Liver (tissue), 8 donors: ENCODE measurements at regions not wholly inside any gene's neighbourhood (a gene's known extent, or its start where the extent isn't known, plus 50 kb on each side); places are given as distances from the start of the nearest gene placed in this dataset.

Source experiments
- DNase-seq: peaks from one replicate; pipeline ENCODE4 v3.0.0-alpha.2; 2017; ENCODE audit warnings: low spot score
- H3K27ac ChIP-seq, 2 donors: one replicate each; pipeline ENCODE4 v1.7.0; 2013; ENCODE audit warnings: inconsistent platforms in 2 of 2, low read length in 2 of 2, control low read depth in 1 of 2, low read depth in 1 of 2, mild to moderate bottlenecking in 1 of 2
- H3K27me3 ChIP-seq, 4 donors: one replicate each; pipeline versions ENCODE4 v1.6.1 to v1.7.0; 2013; ENCODE audit warnings: low read length in 3 of 4, inconsistent platforms in 1 of 4, mild to moderate bottlenecking in 1 of 4, moderate library complexity in 1 of 4; ENCODE audit not compliant: control insufficient read depth in 4 of 4, insufficient read depth in 4 of 4
- H3K36me3 ChIP-seq, 4 donors: one replicate each; pipeline versions ENCODE4 v1.6.1 to v1.7.0; 2013; ENCODE audit warnings: low read length in 3 of 4, mild to moderate bottlenecking in 3 of 4, low read depth in 1 of 4, moderate library complexity in 1 of 4; ENCODE audit not compliant: control insufficient read depth in 4 of 4, insufficient read depth in 3 of 4
- H3K4me1 ChIP-seq, 4 donors: one replicate each; pipeline versions ENCODE4 v1.6.1 to v1.7.0; 2013; ENCODE audit warnings: low read length in 3 of 4, mild to moderate bottlenecking in 3 of 4, moderate library complexity in 1 of 4; ENCODE audit not compliant: control insufficient read depth in 4 of 4, insufficient read depth in 4 of 4
- H3K4me3 ChIP-seq, 3 donors: one replicate each; pipeline versions ENCODE4 v1.6.1 to v1.7.0; 2013; ENCODE audit warnings: low read length in 3 of 3, control low read depth in 1 of 3, low read depth in 1 of 3, mild to moderate bottlenecking in 1 of 3
- H3K9ac ChIP-seq, 2 donors: one replicate each; pipeline ENCODE4 v1.7.0; 2013; ENCODE audit warnings: low read length in 2 of 2, mild to moderate bottlenecking in 2 of 2, moderate library complexity in 2 of 2, control low read depth in 1 of 2, low read depth in 1 of 2
- H3K9me3 ChIP-seq, 4 donors: one replicate each; pipeline versions ENCODE4 v1.6.1 to v1.7.0; 2013; ENCODE audit warnings: low read length in 3 of 4; ENCODE audit not compliant: control insufficient read depth in 4 of 4
- EGR1 ChIP-seq, 2 donors: IDR thresholded peaks; 2 replicates each; pipeline ENCODE4 v1.6.1; 2016 to 2018; ENCODE audit warnings: antibody characterized with exemption in 2 of 2, low read depth in 2 of 2
- FOXA1 ChIP-seq: IDR thresholded peaks from 2 replicates; pipeline ENCODE4 v1.6.1; 2016; ENCODE audit warnings: antibody characterized with exemption
- FOXA2 ChIP-seq: IDR thresholded peaks from 2 replicates; pipeline ENCODE4 v1.6.1; 2016; ENCODE audit warnings: antibody characterized with exemption
- GABPA ChIP-seq, 2 donors: IDR thresholded peaks in 1 of 2; conservative IDR thresholded peaks in 1 of 2; 2 replicates each; pipeline ENCODE4 v1.6.1; 2016; ENCODE audit warnings: antibody characterized with exemption in 2 of 2, mild to moderate bottlenecking in 1 of 2, moderate library complexity in 1 of 2
- HNF4A ChIP-seq, 2 donors: conservative IDR thresholded peaks; 2 replicates each; pipeline ENCODE4 v1.6.1; 2016; ENCODE audit warnings: antibody characterized with exemption in 2 of 2, mild to moderate bottlenecking in 2 of 2
- HNF4G ChIP-seq: IDR thresholded peaks from 2 replicates; pipeline ENCODE4 v1.6.1; 2016; ENCODE audit warnings: antibody characterized with exemption
- JUND ChIP-seq, 2 donors: IDR thresholded peaks; 2 replicates each; pipeline ENCODE4 v1.6.1; 2016; ENCODE audit warnings: antibody characterized with exemption in 2 of 2
- NR2F2 ChIP-seq: IDR thresholded peaks from 2 replicates; pipeline ENCODE4 v1.6.1; 2016; ENCODE audit warnings: antibody characterized with exemption
- RAD21 ChIP-seq, 2 donors: IDR thresholded peaks; 2 replicates each; pipeline ENCODE4 v1.6.1; 2016; ENCODE audit warnings: antibody characterized with exemption in 2 of 2, mild to moderate bottlenecking in 2 of 2
- RXRA ChIP-seq, 2 donors: IDR thresholded peaks; 2 replicates each; pipeline ENCODE4 v1.6.1; 2017 to 2018; ENCODE audit warnings: antibody characterized with exemption in 2 of 2, mild to moderate bottlenecking in 1 of 2
- SP1 ChIP-seq: IDR thresholded peaks from 2 replicates; pipeline ENCODE4 v1.6.1; 2018; ENCODE audit warnings: antibody characterized with exemption, mild to moderate bottlenecking
- TAF1 ChIP-seq: conservative IDR thresholded peaks from 2 replicates; pipeline ENCODE4 v1.6.1; 2016; ENCODE audit warnings: antibody characterized with exemption, mild to moderate bottlenecking
- YY1 ChIP-seq: IDR thresholded peaks from 2 replicates; pipeline ENCODE4 v1.6.1; 2016; ENCODE audit warnings: antibody characterized with exemption, mild to moderate bottlenecking
- WGBS: extraction: QIAGEN DNeasy Blood & Tissue Kit; methylation state at CpG from one replicate; pipeline ENCODE4 v1.1.7; 2013; 5-methylcytosine and 5-hydroxymethylcytosine counted together
- TF ChIP-seq, protein P1 (sequence below): IDR thresholded peaks from 2 replicates; pipeline ENCODE4 v1.6.1; 2016; ENCODE audit warnings: antibody characterized with exemption, mild to moderate bottlenecking
- TF ChIP-seq, protein P2 (sequence below): IDR thresholded peaks from 2 replicates; pipeline ENCODE4 v1.6.1; 2016; ENCODE audit warnings: antibody characterized with exemption
- TF ChIP-seq, protein P3 (sequence below): IDR thresholded peaks from 2 replicates; pipeline ENCODE4 v1.6.1; 2016; ENCODE audit warnings: antibody characterized with exemption
- TF ChIP-seq, protein P4 (sequence below): fragments of 150-350 bp; IDR thresholded peaks from 2 replicates; pipeline ENCODE4 v1.5.1; 2017; ENCODE audit warnings: improper control_type of control experiment, low read depth, low read length; ENCODE audit not compliant: missing input control
- TF ChIP-seq, protein P5 (sequence below): IDR thresholded peaks from 2 replicates; pipeline ENCODE4 v1.6.1; 2016; ENCODE audit warnings: antibody characterized with exemption
- donor health status: healthy.
- donor health status: healthy.
- donor health status: healthy.
- donor health status: healthy.
- donor health status: healthy.

DNA sequence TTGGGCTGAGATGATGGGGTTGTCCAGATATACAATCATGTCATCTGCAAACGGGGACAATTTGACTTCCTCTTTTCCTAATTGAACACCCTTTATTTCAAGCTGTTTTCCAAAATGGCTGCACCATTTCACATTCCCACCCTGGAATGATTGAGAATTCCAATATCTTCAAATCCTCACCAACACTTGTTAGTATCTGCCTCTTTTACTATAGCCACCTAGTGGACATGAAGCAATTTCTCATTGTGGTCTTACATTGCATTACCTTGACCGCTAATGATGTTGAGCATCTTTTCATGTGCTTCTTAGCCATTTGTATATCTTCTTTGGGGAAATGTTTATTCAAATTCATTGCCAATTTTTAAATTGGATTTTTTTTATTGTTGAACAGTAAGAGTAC is 364.8 kb downstream of the SMARCA1 start:
- peaks cover 0 to 2% (median 0%) of the 10 kb centered on the region in 4 donors for H3K9me3 ChIP-seq
- no peak overlapping the region for H3K4me3 ChIP-seq
- TF ChIP-seq FOXA2, result no peak
- no peak for TF ChIP-seq RAD21 (IDR thresholded peaks at IDR 0.05)
- TF ChIP-seq, protein P1, sequence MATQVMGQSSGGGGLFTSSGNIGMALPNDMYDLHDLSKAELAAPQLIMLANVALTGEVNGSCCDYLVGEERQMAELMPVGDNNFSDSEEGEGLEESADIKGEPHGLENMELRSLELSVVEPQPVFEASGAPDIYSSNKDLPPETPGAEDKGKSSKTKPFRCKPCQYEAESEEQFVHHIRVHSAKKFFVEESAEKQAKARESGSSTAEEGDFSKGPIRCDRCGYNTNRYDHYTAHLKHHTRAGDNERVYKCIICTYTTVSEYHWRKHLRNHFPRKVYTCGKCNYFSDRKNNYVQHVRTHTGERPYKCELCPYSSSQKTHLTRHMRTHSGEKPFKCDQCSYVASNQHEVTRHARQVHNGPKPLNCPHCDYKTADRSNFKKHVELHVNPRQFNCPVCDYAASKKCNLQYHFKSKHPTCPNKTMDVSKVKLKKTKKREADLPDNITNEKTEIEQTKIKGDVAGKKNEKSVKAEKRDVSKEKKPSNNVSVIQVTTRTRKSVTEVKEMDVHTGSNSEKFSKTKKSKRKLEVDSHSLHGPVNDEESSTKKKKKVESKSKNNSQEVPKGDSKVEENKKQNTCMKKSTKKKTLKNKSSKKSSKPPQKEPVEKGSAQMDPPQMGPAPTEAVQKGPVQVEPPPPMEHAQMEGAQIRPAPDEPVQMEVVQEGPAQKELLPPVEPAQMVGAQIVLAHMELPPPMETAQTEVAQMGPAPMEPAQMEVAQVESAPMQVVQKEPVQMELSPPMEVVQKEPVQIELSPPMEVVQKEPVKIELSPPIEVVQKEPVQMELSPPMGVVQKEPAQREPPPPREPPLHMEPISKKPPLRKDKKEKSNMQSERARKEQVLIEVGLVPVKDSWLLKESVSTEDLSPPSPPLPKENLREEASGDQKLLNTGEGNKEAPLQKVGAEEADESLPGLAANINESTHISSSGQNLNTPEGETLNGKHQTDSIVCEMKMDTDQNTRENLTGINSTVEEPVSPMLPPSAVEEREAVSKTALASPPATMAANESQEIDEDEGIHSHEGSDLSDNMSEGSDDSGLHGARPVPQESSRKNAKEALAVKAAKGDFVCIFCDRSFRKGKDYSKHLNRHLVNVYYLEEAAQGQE, result no peak
- no peak overlapping the region for H3K27ac ChIP-seq
- 92% methylated on average over 2 of the region's 2 CpGs for WGBS
- no peak overlapping the region for H3K9ac ChIP-seq
- H3K4me1 ChIP-seq, result no peaks in the 10 kb centered on the region
- no peak for DNase-seq
- H3K36me3 ChIP-seq, result no peaks in the 10 kb centered on the region
- H3K27me3 ChIP-seq, result no peaks in the 10 kb centered on the region

DNA sequence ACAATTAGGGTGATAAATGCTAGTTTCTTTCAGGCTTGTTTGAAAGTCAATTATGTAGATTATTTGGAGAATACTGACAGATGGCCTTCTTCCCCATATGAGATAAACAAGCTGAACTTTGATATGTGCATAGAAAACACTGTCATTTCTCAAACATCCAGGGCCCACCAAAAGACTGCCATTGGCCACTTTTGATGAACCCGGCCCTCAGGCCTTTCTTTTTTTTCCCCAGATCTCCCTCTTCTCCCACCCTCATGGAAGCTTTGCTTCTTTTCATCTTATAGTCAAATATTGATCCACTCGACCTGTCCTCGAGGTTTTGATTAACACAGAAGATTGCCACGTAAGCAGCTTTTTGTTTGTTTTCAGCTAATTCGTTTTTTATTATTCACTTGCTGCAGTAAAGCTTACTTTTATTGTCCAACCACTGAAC is 377.4 kb downstream of the SMARCA1 start:
- Histone ChIP-seq H3K9me3 (no peaks in the 10 kb centered on the region), H3K9ac (no peak overlapping the region), H3K36me3 (no peaks in the 10 kb centered on the region), H3K4me3 (no peak overlapping the region), H3K27me3 (no peaks in the 10 kb centered on the region), H3K4me1 (peaks cover 0 to 3% (median 0%) of the 10 kb centered on the region in 4 donors), H3K27ac (no peak overlapping the region)
- TF ChIP-seq JUND (IDR thresholded peaks at IDR 0.05) (no peak), RXRA (IDR thresholded peaks at IDR 0.05) (no peak), RAD21 (IDR thresholded peaks at IDR 0.05) (no peak), GABPA (IDR thresholded peaks at IDR 0.05 in 1 of 2, conservative IDR thresholded peaks at IDR 0.05 in 1 of 2) (no peak), EGR1 (IDR thresholded peaks at IDR 0.05; ENCODE audit: low read depth in 2 of 2) (no peak), YY1 (no peak), FOXA1 (no peak), HNF4A (conservative IDR thresholded peaks at IDR 0.05) (no peak), FOXA2 (no peak), NR2F2 (no peak), TAF1 (no peak), HNF4G (no peak), SP1 (no peak)
- TF ChIP-seq, protein P1, result no peak
- TF ChIP-seq, protein P2, sequence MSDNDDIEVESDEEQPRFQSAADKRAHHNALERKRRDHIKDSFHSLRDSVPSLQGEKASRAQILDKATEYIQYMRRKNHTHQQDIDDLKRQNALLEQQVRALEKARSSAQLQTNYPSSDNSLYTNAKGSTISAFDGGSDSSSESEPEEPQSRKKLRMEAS, result no peak
- TF ChIP-seq, protein P3, sequence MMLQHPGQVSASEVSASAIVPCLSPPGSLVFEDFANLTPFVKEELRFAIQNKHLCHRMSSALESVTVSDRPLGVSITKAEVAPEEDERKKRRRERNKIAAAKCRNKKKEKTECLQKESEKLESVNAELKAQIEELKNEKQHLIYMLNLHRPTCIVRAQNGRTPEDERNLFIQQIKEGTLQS, result no peak
- TF ChIP-seq, protein P4, sequence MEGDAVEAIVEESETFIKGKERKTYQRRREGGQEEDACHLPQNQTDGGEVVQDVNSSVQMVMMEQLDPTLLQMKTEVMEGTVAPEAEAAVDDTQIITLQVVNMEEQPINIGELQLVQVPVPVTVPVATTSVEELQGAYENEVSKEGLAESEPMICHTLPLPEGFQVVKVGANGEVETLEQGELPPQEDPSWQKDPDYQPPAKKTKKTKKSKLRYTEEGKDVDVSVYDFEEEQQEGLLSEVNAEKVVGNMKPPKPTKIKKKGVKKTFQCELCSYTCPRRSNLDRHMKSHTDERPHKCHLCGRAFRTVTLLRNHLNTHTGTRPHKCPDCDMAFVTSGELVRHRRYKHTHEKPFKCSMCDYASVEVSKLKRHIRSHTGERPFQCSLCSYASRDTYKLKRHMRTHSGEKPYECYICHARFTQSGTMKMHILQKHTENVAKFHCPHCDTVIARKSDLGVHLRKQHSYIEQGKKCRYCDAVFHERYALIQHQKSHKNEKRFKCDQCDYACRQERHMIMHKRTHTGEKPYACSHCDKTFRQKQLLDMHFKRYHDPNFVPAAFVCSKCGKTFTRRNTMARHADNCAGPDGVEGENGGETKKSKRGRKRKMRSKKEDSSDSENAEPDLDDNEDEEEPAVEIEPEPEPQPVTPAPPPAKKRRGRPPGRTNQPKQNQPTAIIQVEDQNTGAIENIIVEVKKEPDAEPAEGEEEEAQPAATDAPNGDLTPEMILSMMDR, result no peak
- TF ChIP-seq, protein P5, sequence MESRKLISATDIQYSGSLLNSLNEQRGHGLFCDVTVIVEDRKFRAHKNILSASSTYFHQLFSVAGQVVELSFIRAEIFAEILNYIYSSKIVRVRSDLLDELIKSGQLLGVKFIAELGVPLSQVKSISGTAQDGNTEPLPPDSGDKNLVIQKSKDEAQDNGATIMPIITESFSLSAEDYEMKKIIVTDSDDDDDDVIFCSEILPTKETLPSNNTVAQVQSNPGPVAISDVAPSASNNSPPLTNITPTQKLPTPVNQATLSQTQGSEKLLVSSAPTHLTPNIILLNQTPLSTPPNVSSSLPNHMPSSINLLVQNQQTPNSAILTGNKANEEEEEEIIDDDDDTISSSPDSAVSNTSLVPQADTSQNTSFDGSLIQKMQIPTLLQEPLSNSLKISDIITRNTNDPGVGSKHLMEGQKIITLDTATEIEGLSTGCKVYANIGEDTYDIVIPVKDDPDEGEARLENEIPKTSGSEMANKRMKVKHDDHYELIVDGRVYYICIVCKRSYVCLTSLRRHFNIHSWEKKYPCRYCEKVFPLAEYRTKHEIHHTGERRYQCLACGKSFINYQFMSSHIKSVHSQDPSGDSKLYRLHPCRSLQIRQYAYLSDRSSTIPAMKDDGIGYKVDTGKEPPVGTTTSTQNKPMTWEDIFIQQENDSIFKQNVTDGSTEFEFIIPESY, result no peak
- DNase-seq, result no peak
- WGBS, result 50% methylated on average over 5 of the region's 5 CpGs
